Stimulated activated CD8-positive, alpha-beta memory T cell treated with anti-CD3 and anti-CD28 coated beads, Interleukin-2, amount 100 ng/mL, for 1 hour (primary cell): ENCODE measurements at regions not wholly inside any gene's neighbourhood (a gene's known extent, or its start where the extent isn't known, plus 50 kb on each side); places are given as distances from the start of the nearest gene placed in this dataset.

Source experiments
- DNase-seq, 2 donors: peaks; one replicate each; pipeline ENCODE4 v3.0.0-alpha.2; 2020; ENCODE audit warnings: low read depth in 2 of 2

GRCh38 chr2:181114021-181114420, 133.6 kb downstream of the UBE2E3 start:
- DNase-seq = no peak

DNA sequence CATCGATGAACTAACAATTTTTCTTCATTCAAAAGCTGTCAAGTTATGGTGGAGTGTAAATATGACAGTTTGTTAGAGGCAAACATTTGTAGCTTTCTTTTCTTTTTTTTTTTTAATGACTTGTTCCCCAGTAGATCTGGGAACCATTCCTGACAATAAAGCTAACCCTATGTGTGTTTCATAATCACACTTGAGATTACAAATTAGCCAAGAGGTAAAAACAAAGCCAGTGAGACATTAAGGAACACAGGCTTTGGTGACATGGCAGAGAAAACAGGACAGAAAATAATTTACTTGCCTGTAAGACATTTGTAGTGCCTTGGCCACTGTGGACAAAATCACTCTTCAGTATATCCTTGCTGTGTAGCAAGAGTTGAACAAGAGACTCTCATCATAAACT, 135.9 kb downstream of the UBE2E3 start:
- no peak for DNase-seq

DNA sequence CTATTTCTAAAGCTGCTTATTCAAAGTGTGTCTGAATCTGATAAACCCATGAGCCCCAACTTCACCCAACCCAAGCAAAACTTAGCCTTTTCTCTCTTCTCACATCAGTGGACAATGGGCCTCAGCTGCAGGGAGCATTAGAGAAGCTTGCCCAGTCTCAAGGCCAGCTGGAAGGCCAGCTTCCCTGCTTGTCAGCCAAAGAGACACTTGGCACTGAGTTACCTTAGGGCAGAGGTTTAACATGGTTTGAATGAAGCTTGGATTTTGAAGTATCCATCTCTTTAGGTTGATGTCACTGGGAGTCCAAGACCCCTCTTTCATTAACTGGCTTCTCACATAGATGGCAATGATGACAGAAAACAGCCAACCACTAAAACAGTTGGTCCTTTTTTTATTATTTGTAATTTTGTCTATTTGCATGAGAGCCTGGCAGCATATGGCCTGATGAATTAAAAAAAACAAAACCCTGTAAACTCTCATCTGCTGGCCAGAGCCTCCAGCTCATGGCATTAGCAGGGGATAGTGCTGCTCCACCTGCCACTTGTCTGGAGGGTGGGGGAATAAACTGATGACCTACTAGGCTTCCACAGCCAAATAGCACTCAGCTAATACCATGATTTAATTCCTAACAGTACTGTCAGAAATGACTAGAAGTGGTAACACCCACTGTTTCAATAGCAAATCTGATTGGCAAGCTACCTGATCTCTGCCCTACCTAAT, 137.0 kb downstream of the UBE2E3 start:
- DNase-seq = no peak

GRCh38 chr2:181120625-181121024, 140.2 kb downstream of the UBE2E3 start:
- DNase-seq = no peak

DNA sequence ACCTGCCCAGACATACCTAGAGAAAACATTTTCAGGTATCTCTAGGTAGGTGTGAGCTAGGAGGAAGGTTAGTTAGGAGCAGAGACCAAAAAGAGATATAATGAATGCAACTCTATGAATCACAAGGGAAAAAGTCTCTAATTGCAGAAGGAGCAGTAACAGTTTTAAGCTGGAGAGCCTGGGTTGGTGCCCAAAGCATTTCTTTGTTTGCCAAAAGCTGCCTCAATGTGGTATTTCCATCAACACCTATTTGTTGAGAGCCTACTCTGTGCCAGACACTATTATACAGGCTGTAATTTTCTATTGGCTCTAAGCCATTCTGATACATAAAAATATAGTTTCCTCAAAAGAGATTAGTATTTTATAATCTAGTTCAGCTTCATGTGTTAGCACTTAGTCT, 141.6 kb downstream of the UBE2E3 start:
- DNase-seq = no peak

DNA sequence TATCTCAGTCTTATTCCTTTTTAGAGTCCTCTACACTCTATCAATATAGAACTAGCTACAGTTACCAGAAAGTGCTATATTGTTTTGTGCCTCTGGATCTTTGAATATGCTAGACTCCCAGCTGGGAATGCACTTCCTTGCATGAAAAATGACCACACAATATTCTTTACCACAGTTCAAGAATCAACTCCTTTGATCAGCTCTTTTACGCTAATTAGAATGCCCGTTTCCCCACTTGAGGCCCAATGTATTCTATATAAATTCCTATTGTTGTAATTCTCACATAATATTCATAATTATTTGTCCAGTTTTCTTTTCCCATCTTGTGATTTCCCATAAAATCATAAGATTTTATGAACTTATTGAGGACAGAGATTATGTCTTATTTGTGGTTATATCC, 142.2 kb downstream of the UBE2E3 start:
- DNase-seq = no peak

GRCh38 chr2:181123798-181124231, 143.4 kb downstream of the UBE2E3 start:
- peak; percentile 27 to 31 for DNase-seq

GRCh38 chr2:181124497-181124896, 144.1 kb downstream of the UBE2E3 start:
- DNase-seq = no peak

- DNase-seq = no peak
These were observed 145.0 kb downstream of the UBE2E3 start for GRCh38 chr2:181125359-181125758.

- no peak for DNase-seq
These were observed 146.0 kb downstream of the UBE2E3 start for GRCh38 chr2:181126311-181126868.

- no peak for DNase-seq
These were observed 147.8 kb downstream of the UBE2E3 start for GRCh38 chr2:181128199-181128598.

DNA sequence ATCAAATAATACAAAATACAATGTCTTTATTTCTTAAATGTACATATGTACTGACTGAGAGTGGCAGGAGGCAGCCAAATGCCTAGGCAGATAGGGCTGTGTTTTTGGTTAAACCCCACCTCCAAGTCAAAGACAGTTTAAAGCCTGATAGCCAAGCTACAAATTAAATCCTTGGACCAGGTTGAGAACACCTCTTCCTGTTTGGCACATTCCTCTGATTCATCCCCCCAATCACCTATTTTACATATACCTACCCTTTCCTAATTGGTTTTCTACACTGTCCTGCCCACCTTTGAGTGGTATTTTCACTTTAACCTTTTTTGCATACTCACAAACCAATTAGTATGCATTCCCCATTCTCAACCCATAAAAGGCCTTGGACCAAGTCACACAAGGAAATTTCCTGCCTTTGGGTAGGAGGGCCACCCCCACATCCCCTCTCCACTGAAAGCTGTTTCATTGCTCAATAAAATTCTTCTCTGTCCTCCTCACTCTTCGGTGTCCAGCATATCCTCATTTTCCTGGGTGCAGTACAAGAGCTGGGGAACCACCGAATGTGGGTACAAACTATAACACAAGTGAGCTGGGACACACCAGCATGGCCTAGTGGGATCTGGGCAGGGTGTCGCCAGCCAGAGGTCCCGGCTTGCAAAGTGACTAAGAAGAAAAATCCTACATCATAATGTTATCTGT, 149.1 kb downstream of the UBE2E3 start:
- no peak for DNase-seq

DNA sequence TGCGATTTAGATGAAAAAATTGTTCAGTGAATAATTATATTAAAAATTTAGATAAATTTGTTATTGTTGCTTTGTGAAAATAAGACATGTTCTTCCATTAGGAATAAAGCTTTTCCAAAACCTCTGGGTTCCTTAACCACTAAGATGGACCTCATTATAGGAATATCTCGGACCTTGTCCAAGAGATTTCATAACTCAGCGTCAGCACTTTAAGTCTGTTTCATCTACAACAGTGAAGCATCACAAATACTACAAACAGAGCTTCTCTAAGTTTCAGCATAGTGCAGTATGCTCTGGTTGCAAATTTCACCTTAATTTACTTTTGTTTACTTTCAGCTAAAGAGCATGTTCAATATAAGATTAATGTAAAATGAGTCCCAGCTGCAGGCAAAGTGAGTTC, 150.3 kb downstream of the UBE2E3 start:
- no peak for DNase-seq

GRCh38 chr2:181131584-181131983, 151.2 kb downstream of the UBE2E3 start:
- no peak for DNase-seq

DNA sequence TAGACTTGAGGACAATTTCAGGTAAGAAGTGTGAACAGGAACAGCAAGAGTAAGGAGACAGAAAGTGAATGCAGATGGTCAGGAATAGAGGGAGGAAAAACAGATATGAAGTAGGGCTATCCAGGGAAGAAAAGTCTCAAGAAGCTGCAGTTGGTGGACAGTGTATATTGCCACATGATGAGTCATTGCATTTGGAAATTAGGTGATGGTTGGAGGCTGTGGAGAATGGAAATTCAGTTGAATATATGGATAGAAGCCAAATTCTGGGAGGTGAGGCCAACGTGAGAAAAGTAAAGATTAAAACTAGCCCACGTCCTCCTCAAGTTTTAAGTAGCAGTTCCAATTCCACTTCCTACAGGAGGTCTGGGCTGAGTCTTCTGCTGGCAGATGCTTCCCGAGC, 158.4 kb downstream of the UBE2E3 start:
- no peak for DNase-seq

GRCh38 chr2:181139831-181140230, 159.4 kb downstream of the UBE2E3 start:
- DNase-seq = no peak

- DNase-seq = no peak
These were observed 160.0 kb downstream of the UBE2E3 start for GRCh38 chr2:181140414-181140813.

GRCh38 chr2:181140928-181141327, 160.5 kb downstream of the UBE2E3 start:
- DNase-seq = no peak

GRCh38 chr2:181141676-181142075, 161.3 kb downstream of the UBE2E3 start:
- no peak for DNase-seq

GRCh38 chr2:181142514-181142913, 162.1 kb downstream of the UBE2E3 start:
- DNase-seq = no peak

DNA sequence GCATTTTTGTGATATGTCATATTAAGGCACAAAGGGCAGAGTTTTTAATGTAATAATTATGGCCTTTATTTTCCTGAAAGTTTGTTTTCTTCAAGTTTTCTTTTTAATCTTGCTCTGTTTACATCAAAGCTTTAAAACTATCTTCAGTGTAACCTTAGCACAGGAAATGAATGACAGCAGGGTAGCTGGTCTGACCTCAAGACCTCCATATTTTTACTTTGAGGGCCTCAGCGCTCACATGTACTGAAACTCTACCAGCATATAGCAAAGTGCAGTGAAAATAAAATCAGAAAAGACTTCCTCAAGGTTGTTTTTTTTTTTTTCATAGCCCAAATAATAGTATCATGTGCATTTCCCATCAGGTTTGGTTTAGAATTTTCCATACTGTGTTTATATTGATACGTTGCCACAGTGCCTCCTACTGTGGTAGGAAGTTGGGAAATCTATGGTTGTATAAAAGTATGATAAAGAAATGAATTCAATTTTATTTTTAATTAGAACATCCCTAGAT, 163.4 kb downstream of the UBE2E3 start:
- DNase-seq = no peak

GRCh38 chr2:181145645-181146044, 165.2 kb downstream of the UBE2E3 start:
- DNase-seq = no peak

GRCh38 chr2:181146171-181146570, 165.8 kb downstream of the UBE2E3 start:
- no peak for DNase-seq
